ENCODE measurements at regions not wholly inside any gene's neighbourhood (a gene's known extent, or its start where the extent isn't known, plus 50 kb on each side); places are given as distances from the start of the nearest gene placed in this dataset.

DNA sequence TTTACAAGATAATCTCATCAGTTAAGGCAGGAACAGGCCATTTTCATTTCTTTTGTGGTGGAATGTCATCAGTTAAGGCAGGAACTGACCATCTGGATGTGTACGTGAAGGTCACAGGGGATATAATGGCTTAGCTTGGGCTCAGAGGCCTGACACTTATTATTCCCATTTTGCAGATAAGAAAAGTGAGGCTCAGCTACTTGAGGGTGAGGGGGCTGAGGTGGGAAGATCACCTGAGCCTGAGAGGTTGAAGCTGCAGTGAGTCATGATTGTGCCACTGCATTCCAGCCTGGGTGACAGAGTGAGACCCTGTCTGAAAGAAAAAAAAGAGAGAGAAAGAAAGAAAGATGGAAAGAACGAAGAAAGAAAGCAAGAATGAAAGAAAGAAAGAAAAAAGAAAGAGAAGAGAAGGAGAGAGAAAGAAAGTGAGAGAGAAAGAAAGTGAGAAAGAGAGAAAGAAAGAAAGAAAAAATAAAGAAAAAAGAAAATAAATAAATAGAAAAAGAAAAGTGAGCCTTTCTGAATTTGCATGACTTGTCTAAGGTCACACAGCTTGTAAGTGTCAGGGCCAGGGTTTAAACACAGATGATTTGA is 142.0 kb downstream of the TMEM30B start:
- TF ChIP-seq, protein P1, sequence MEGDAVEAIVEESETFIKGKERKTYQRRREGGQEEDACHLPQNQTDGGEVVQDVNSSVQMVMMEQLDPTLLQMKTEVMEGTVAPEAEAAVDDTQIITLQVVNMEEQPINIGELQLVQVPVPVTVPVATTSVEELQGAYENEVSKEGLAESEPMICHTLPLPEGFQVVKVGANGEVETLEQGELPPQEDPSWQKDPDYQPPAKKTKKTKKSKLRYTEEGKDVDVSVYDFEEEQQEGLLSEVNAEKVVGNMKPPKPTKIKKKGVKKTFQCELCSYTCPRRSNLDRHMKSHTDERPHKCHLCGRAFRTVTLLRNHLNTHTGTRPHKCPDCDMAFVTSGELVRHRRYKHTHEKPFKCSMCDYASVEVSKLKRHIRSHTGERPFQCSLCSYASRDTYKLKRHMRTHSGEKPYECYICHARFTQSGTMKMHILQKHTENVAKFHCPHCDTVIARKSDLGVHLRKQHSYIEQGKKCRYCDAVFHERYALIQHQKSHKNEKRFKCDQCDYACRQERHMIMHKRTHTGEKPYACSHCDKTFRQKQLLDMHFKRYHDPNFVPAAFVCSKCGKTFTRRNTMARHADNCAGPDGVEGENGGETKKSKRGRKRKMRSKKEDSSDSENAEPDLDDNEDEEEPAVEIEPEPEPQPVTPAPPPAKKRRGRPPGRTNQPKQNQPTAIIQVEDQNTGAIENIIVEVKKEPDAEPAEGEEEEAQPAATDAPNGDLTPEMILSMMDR (IDR thresholded peaks at IDR 0.05; ENCODE audit: low read depth, low read length, missing input control): no peak
- TF ChIP-seq TAF1 (conservative IDR thresholded peaks at IDR 0.05): no peak
- no peak for TF ChIP-seq EGR1 (IDR thresholded peaks at IDR 0.05; ENCODE audit: low read depth in 2 of 2)
- no peak for TF ChIP-seq NR2F2 (IDR thresholded peaks at IDR 0.05)
- TF ChIP-seq, protein P2, sequence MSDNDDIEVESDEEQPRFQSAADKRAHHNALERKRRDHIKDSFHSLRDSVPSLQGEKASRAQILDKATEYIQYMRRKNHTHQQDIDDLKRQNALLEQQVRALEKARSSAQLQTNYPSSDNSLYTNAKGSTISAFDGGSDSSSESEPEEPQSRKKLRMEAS (IDR thresholded peaks at IDR 0.05): no peak
- TF ChIP-seq GABPA (IDR thresholded peaks at IDR 0.05 in 1 of 2, conservative IDR thresholded peaks at IDR 0.05 in 1 of 2): no peak

Measured in liver (tissue), 3 donors.